OCI-LY1 (cell line): ENCODE measurements at regions not wholly inside any gene's neighbourhood (a gene's known extent, or its start where the extent isn't known, plus 50 kb on each side); places are given as distances from the start of the nearest gene placed in this dataset.

ENCODE experiments used
- H2AFZ ChIP-seq: fragments of 200-600 bp; sonication (generic), shearing (Covaris generic); 2 replicates; pipeline ENCODE4 v1.6.0; 2014; ENCODE audit warnings: antibody characterized with exemption, mild to moderate bottlenecking, low read length
- H3F3A ChIP-seq: fragments of 200-600 bp; sonication (generic), shearing (Covaris generic); 2 replicates; pipeline ENCODE4 v1.6.0; 2014; ENCODE audit warnings: mild to moderate bottlenecking, antibody characterized with exemption, low read length, moderate library complexity; ENCODE audit not compliant: insufficient read depth
- H3K27ac ChIP-seq: fragments of 200-600 bp; sonication (generic); 2 replicates; pipeline ENCODE4 v1.5.1; 2014; ENCODE audit warnings: low read length, mixed run types, mild to moderate bottlenecking, low read depth; ENCODE audit not compliant: poor library complexity, severe bottlenecking
- H3K27me3 ChIP-seq: fragments of 200-600 bp; sonication (generic); 2 replicates; pipeline ENCODE4 v1.6.0; 2014; ENCODE audit warnings: antibody characterized with exemption, mild to moderate bottlenecking, low read length, moderate library complexity; ENCODE audit not compliant: insufficient read depth
- H3K36me3 ChIP-seq: fragments of 200-600 bp; sonication (generic); 2 replicates; pipeline ENCODE4 v1.6.1; 2014; ENCODE audit warnings: mild to moderate bottlenecking, antibody characterized with exemption, low read length, moderate library complexity, mixed read lengths; ENCODE audit not compliant: insufficient read depth
- H3K4me1 ChIP-seq: fragments of 200-600 bp; sonication (generic); 2 replicates; pipeline ENCODE4 v1.5.1; 2014; ENCODE audit warnings: mild to moderate bottlenecking, low read length, moderate library complexity; ENCODE audit not compliant: insufficient read depth, severe bottlenecking
- H3K4me2 ChIP-seq: fragments of 200-600 bp; sonication (generic), shearing (Covaris generic); 2 replicates; pipeline ENCODE4 v1.6.1; 2014; ENCODE audit warnings: low read length
- H3K4me3 ChIP-seq: fragments of 200-600 bp; sonication (generic); 2 replicates; pipeline ENCODE4 v1.5.1; 2014; ENCODE audit warnings: low read length, low read depth, mild to moderate bottlenecking, mixed read lengths; ENCODE audit not compliant: poor library complexity, severe bottlenecking
- H3K79me2 ChIP-seq: fragments of 200-600 bp; shearing (Covaris generic); 2 replicates; pipeline ENCODE4 v1.6.1; 2016; ENCODE audit warnings: mixed run types, low read length, mixed read lengths; ENCODE audit not compliant: insufficient read depth
- H3K9ac ChIP-seq: fragments of 200-600 bp; sonication (generic), shearing (Covaris generic); 2 replicates; pipeline ENCODE4 v1.6.1; 2014; ENCODE audit warnings: mild to moderate bottlenecking, low read length, mixed read lengths
- H3K9me2 ChIP-seq: fragments of 200-600 bp; sonication (generic), shearing (Covaris generic); 2 replicates; pipeline ENCODE4 v1.6.1; 2014; ENCODE audit warnings: low read depth, mild to moderate bottlenecking, low read length, mixed read lengths
- H3K9me3 ChIP-seq: fragments of 200-600 bp; shearing (Covaris generic); 2 replicates; pipeline ENCODE4 v1.6.1; 2014; ENCODE audit warnings: low read length, mixed read lengths
- H4K20me1 ChIP-seq: fragments of 200-600 bp; sonication (generic), shearing (Covaris generic); 2 replicates; pipeline ENCODE4 v1.6.0; 2016; ENCODE audit warnings: mild to moderate bottlenecking, low read length; ENCODE audit not compliant: insufficient read depth
- CTCF ChIP-seq: fragments of 200-600 bp; sonication (generic), shearing (Covaris generic); IDR thresholded peaks from 2 replicates; pipeline ENCODE4 v1.5.1; 2017; ENCODE audit warnings: mild to moderate bottlenecking, antibody characterized with exemption, low read length, moderate library complexity, mixed read lengths
- EZH2 ChIP-seq: fragments of 200-600 bp; sonication (generic), shearing (Covaris generic); IDR thresholded peaks from 2 replicates; pipeline ENCODE4 v1.8.0; 2017; ENCODE audit warnings: borderline replicate concordance, mixed run types, mild to moderate bottlenecking, antibody characterized with exemption, low read length, moderate library complexity, mixed read lengths

DNA sequence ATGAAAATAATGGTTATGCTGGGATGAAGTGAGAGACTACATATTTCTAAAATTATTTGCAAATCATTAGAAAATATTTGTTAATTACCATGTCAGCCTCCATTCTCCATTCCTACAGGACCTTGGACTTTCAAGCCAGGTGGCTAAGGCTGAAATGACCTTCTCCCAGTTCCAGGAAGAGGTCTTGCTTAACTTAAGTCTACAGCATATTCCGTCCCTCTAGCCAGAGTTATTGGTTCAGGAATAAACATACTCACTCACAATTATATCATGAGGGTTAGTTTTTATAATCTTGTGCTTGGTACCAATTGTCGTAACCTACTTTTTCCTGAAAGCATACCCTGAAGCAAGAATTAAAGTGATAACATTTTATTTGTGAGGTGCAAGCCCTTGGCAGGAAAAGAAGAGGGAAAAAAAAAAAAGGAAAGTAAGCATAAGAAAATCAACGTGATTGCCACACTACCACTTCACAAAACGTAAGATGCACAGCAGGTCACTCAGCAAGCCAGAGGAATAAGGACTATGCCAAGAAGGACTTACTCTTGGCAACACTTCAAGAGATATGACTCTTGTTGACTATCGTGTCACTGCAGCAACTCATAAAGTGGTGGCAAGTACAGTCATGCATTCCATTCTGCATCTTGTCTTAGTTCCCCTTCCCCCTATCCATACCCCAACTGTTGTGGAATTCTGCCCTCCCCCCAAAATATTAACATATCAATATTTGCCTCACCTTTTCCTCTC is 479.1 kb downstream of the MBD2 start:
- Histone ChIP-seq H3K9ac (no peak overlapping the region), H3K9me3 (no peaks in the 10 kb centered on the region), H3K9me2 (no peaks in the 10 kb centered on the region), H3K4me2 (no peak overlapping the region), H3K4me3 (no peak overlapping the region), H3K27me3 (no peaks in the 10 kb centered on the region), H3K4me1 (no peaks in the 10 kb centered on the region), H3K27ac (no peak overlapping the region), H4K20me1 (no peaks in the 10 kb centered on the region), H3F3A (no peaks in the 10 kb centered on the region), H3K79me2 (no peaks in the 10 kb centered on the region), H2AFZ (no peak overlapping the region), H3K36me3 (no peaks in the 10 kb centered on the region)
- TF ChIP-seq EZH2: no peak
- TF ChIP-seq CTCF: no peak

DNA sequence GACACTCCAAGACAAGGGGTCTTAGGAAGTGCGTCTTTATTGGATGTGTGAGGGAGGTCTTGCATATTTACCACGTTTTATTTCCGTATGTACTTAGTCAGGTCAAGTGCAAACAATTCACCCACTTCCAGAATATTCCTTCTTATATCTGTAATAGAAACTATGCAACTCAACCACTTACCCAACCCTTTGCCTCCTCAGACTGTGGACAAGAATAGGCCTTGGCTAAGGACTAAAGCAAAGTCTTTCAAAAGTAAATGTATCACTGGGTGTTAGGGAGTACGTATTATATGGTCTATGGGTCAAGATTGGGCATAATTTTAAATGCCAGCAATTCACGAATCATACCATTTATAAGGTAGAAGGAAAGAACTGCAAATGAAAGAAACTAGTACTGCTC is 484.8 kb downstream of the MBD2 start:
- Histone ChIP-seq H3K79me2 (no peaks in the 10 kb centered on the region), H3K9ac (no peak overlapping the region), H4K20me1 (no peaks in the 10 kb centered on the region), H3K9me2 (no peaks in the 10 kb centered on the region), H3K4me2 (no peak overlapping the region), H3K4me1 (no peaks in the 10 kb centered on the region), H3K36me3 (no peaks in the 10 kb centered on the region), H3K27ac (no peak overlapping the region), H3K4me3 (no peak overlapping the region), H3K9me3 (no peaks in the 10 kb centered on the region), H3K27me3 (no peaks in the 10 kb centered on the region), H2AFZ (no peak overlapping the region), H3F3A (no peaks in the 10 kb centered on the region)
- TF ChIP-seq CTCF (no peak), EZH2 (no peak)

- no peak overlapping the region for H3K4me3 ChIP-seq
- TF ChIP-seq CTCF: no peak
- no peak for TF ChIP-seq EZH2
- no peaks in the 10 kb centered on the region for H3K79me2 ChIP-seq
- H3K4me2 ChIP-seq: no peak overlapping the region
- H3K27me3 ChIP-seq: no peaks in the 10 kb centered on the region
- H3K9me2 ChIP-seq: no peaks in the 10 kb centered on the region
- no peaks in the 10 kb centered on the region for H4K20me1 ChIP-seq
- H3K27ac ChIP-seq: no peak overlapping the region
- no peak overlapping the region for H3K9ac ChIP-seq
- H3F3A ChIP-seq: no peaks in the 10 kb centered on the region
- H3K4me1 ChIP-seq: no peaks in the 10 kb centered on the region
- H3K9me3 ChIP-seq: no peaks in the 10 kb centered on the region
- H3K36me3 ChIP-seq: no peaks in the 10 kb centered on the region
- no peak overlapping the region for H2AFZ ChIP-seq
Observed at GRCh38 chr18:53735526-53735925, 488.9 kb downstream of the MBD2 start.
